Astrocyte (in vitro differentiated cells and primary cell): ENCODE measurements at regions not wholly inside any gene's neighbourhood (a gene's known extent, or its start where the extent isn't known, plus 50 kb on each side); places are given as distances from the start of the nearest gene placed in this dataset.

Experiments used
- EZH2 ChIP-seq: IDR thresholded peaks from 2 replicates; pipeline ENCODE4 v1.6.1; 2012; ENCODE audit warnings: mild to moderate bottlenecking, low read length, inconsistent platforms; ENCODE audit not compliant: insufficient read depth
- TF ChIP-seq, protein P1 (sequence below): IDR thresholded peaks from 2 replicates; pipeline ENCODE4 v1.5.1; 2011; ENCODE audit warnings: low read depth, mild to moderate bottlenecking, inconsistent platforms, low read length, moderate library complexity; ENCODE audit not compliant: insufficient read depth

DNA sequence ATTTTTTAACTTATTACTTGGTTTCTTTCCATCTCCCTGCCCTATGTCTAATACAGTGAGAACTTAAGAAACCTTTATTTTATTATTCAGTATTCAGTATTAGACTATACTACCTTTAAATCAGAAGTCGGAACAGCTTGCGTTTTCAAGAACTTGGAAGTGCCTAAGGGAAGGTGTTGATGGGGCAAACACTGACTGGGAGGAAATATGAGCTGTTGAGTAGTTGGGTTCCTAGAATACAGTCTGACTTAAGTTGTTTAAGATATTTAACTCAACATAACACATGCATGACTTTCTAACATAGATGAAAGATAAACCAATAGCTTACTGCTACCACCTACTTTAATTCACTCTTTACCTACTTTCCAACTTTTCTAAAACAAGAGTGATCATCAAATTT, 1048.1 kb downstream of the ROBO2 start:
- TF ChIP-seq, protein P1, sequence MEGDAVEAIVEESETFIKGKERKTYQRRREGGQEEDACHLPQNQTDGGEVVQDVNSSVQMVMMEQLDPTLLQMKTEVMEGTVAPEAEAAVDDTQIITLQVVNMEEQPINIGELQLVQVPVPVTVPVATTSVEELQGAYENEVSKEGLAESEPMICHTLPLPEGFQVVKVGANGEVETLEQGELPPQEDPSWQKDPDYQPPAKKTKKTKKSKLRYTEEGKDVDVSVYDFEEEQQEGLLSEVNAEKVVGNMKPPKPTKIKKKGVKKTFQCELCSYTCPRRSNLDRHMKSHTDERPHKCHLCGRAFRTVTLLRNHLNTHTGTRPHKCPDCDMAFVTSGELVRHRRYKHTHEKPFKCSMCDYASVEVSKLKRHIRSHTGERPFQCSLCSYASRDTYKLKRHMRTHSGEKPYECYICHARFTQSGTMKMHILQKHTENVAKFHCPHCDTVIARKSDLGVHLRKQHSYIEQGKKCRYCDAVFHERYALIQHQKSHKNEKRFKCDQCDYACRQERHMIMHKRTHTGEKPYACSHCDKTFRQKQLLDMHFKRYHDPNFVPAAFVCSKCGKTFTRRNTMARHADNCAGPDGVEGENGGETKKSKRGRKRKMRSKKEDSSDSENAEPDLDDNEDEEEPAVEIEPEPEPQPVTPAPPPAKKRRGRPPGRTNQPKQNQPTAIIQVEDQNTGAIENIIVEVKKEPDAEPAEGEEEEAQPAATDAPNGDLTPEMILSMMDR: no peak
- TF ChIP-seq EZH2: no peak
